ENCODE measurements at regions not wholly inside any gene's neighbourhood (a gene's known extent, or its start where the extent isn't known, plus 50 kb on each side); places are given as distances from the start of the nearest gene placed in this dataset.
"Not testable (repeated sequence)": the region's sequence is repeated elsewhere in the genome, so short reads cannot be mapped to it uniquely, and the experiment has no call there.

GRCh38 chr4:45423896-45424295 is 697.5 kb upstream of the GNPDA2 start:
- Histone ChIP-seq H4K20me1 (ENCODE audit: insufficient read depth) (no peaks in the 10 kb centered on the region), H3K9ac (ENCODE audit: low read length) (no peak overlapping the region), H3K27ac (ENCODE audit: low read length) (no peak overlapping the region), H3K27me3 (ENCODE audit: insufficient read depth, low read depth, low read length) (no peaks in the 10 kb centered on the region), H2AFZ (ENCODE audit: low read depth, low read length) (no peak overlapping the region), H3K79me2 (replicated peaks; ENCODE audit: insufficient read depth, low read length) (no peaks in the 10 kb centered on the region), H3F3A (ENCODE audit: insufficient read depth, low read length, poor library complexity, severe bottlenecking) (no peaks in the 10 kb centered on the region), H3K9me2 (ENCODE audit: insufficient read depth, low read length) (no peaks in the 10 kb centered on the region), H3K9me3 (ENCODE audit: low read length) (no peaks in the 10 kb centered on the region), H3K4me2 (ENCODE audit: low read length) (no peak overlapping the region), H3K36me3 (ENCODE audit: insufficient read depth, low read length) (no peaks in the 10 kb centered on the region), H3K4me3 (ENCODE audit: low read length) (no peak overlapping the region)
- TF ChIP-seq SMC3 (conservative IDR thresholded peaks at IDR 0.05; ENCODE audit: poor library complexity) (no peak), EP300 (conservative IDR thresholded peaks at IDR 0.05; ENCODE audit: poor library complexity, severe bottlenecking) (no peak), RAD21 (conservative IDR thresholded peaks at IDR 0.05) (no peak), REST (IDR thresholded peaks at IDR 0.05; ENCODE audit: borderline replicate concordance) (no peak), MXI1 (conservative IDR thresholded peaks at IDR 0.05; ENCODE audit: poor library complexity, severe bottlenecking) (no peak), TAF1 (IDR thresholded peaks at IDR 0.05; ENCODE audit: low read depth) (no peak), EZH2 (IDR thresholded peaks at IDR 0.05; ENCODE audit: borderline replicate concordance, insufficient read depth, low read length, poor library complexity, severe bottlenecking) (no peak), POLR2AphosphoS5 (IDR thresholded peaks at IDR 0.05) (no peak), CTCF (IDR thresholded peaks at IDR 0.05; ENCODE audit: poor library complexity, severe bottlenecking) (no peak)

GRCh38 chr4:45420091-45420674 is 693.8 kb upstream of the GNPDA2 start:
- not testable (repeated sequence) for H3K27me3 ChIP-seq (ENCODE audit: insufficient read depth, low read depth, low read length); H3F3A ChIP-seq (ENCODE audit: insufficient read depth, low read length, poor library complexity, severe bottlenecking); H3K4me2 ChIP-seq (ENCODE audit: low read length); H3K9me2 ChIP-seq (ENCODE audit: insufficient read depth, low read length); H3K9ac ChIP-seq (ENCODE audit: low read length); H3K79me2 ChIP-seq (replicated peaks; ENCODE audit: insufficient read depth, low read length); H4K20me1 ChIP-seq (ENCODE audit: insufficient read depth); H3K4me3 ChIP-seq (ENCODE audit: low read length); H3K27ac ChIP-seq (ENCODE audit: low read length); H3K36me3 ChIP-seq (ENCODE audit: insufficient read depth, low read length); H3K9me3 ChIP-seq (ENCODE audit: low read length); H2AFZ ChIP-seq (ENCODE audit: low read depth, low read length)

- Histone ChIP-seq H3K9me3 (ENCODE audit: low read length) (no peaks in the 10 kb centered on the region), H3K36me3 (ENCODE audit: insufficient read depth, low read length) (no peaks in the 10 kb centered on the region), H4K20me1 (ENCODE audit: insufficient read depth) (no peaks in the 10 kb centered on the region), H2AFZ (ENCODE audit: low read depth, low read length) (no peak overlapping the region), H3K79me2 (replicated peaks; ENCODE audit: insufficient read depth, low read length) (no peaks in the 10 kb centered on the region), H3K9ac (ENCODE audit: low read length) (no peak overlapping the region), H3K4me2 (ENCODE audit: low read length) (no peak overlapping the region), H3F3A (ENCODE audit: insufficient read depth, low read length, poor library complexity, severe bottlenecking) (no peaks in the 10 kb centered on the region), H3K27me3 (ENCODE audit: insufficient read depth, low read depth, low read length) (no peaks in the 10 kb centered on the region), H3K27ac (ENCODE audit: low read length) (no peak overlapping the region), H3K9me2 (ENCODE audit: insufficient read depth, low read length) (no peaks in the 10 kb centered on the region), H3K4me3 (ENCODE audit: low read length) (no peak overlapping the region)
- TF ChIP-seq SMC3 (conservative IDR thresholded peaks at IDR 0.05; ENCODE audit: poor library complexity) (no peak), MXI1 (conservative IDR thresholded peaks at IDR 0.05; ENCODE audit: poor library complexity, severe bottlenecking) (no peak), RAD21 (conservative IDR thresholded peaks at IDR 0.05) (no peak), TAF1 (IDR thresholded peaks at IDR 0.05; ENCODE audit: low read depth) (no peak), POLR2AphosphoS5 (IDR thresholded peaks at IDR 0.05) (no peak), REST (IDR thresholded peaks at IDR 0.05; ENCODE audit: borderline replicate concordance) (no peak), CTCF (IDR thresholded peaks at IDR 0.05; ENCODE audit: poor library complexity, severe bottlenecking) (no peak), EP300 (conservative IDR thresholded peaks at IDR 0.05; ENCODE audit: poor library complexity, severe bottlenecking) (no peak), EZH2 (IDR thresholded peaks at IDR 0.05; ENCODE audit: borderline replicate concordance, insufficient read depth, low read length, poor library complexity, severe bottlenecking) (no peak)
These were observed 684.4 kb upstream of the GNPDA2 start for GRCh38 chr4:45410701-45411210.
